GM12872 (cell line): ENCODE measurements at regions not wholly inside any gene's neighbourhood (a gene's known extent, or its start where the extent isn't known, plus 50 kb on each side); places are given as distances from the start of the nearest gene placed in this dataset.

Experiments
- TF ChIP-seq, protein P1 (sequence below): IDR thresholded peaks from 3 replicates; pipeline ENCODE4 v1.5.1; 2011; ENCODE audit warnings: low read depth, mild to moderate bottlenecking, low read length, moderate library complexity; ENCODE audit not compliant: insufficient read depth

DNA sequence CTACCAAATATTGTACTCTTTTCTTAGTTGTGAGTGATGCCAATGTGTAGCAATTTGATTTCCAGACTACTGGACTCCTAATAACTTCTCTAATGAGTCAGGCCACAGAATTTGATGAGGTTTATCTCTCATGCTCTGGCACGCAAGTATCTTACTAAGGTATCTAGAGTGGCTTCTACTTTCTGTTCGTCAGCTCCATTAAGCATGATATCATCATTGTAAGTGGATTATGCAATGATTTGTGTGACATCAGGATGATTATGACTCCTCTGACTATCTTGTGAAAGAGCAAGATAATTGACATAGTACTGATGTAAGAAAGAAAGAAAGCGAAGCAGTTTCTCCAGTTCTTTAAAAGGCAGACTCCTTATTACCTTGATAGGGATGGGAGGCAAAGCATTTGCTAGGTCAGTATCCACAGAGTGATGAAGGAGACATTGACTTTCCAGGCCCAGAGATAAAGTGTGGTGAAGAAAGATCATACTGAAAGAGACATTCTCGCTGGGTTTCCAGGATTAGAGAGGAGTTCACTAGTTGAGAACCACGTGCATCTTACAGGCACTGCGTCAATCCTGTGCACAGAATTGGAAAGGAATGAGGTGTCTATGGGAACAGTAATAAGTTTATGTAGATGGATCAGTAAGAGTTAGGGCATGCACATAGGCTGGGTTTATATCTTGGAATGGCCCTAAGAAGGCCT, 161.9 kb upstream of the STK26 start:
- TF ChIP-seq, protein P1, sequence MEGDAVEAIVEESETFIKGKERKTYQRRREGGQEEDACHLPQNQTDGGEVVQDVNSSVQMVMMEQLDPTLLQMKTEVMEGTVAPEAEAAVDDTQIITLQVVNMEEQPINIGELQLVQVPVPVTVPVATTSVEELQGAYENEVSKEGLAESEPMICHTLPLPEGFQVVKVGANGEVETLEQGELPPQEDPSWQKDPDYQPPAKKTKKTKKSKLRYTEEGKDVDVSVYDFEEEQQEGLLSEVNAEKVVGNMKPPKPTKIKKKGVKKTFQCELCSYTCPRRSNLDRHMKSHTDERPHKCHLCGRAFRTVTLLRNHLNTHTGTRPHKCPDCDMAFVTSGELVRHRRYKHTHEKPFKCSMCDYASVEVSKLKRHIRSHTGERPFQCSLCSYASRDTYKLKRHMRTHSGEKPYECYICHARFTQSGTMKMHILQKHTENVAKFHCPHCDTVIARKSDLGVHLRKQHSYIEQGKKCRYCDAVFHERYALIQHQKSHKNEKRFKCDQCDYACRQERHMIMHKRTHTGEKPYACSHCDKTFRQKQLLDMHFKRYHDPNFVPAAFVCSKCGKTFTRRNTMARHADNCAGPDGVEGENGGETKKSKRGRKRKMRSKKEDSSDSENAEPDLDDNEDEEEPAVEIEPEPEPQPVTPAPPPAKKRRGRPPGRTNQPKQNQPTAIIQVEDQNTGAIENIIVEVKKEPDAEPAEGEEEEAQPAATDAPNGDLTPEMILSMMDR = no peak

DNA sequence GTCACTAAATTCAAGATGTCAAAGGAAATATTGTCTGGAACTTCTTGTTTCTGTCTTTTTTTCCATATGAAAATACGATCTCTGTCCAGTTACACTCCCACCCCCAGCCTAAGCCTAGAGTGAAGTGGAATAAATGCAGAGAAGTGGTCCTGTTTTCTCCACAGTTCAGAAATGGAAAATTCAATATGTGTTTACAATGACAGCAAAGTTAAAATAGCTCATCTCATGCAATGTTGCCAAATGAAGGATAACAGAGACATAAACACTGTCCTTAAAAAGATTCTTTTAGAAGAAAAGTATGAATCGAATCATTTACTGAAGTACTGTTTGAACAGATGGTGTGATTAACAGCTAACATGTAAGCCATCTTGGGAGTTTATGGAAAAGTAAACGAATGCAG, 160.8 kb upstream of the STK26 start:
- TF ChIP-seq, protein P1 = no peak

DNA sequence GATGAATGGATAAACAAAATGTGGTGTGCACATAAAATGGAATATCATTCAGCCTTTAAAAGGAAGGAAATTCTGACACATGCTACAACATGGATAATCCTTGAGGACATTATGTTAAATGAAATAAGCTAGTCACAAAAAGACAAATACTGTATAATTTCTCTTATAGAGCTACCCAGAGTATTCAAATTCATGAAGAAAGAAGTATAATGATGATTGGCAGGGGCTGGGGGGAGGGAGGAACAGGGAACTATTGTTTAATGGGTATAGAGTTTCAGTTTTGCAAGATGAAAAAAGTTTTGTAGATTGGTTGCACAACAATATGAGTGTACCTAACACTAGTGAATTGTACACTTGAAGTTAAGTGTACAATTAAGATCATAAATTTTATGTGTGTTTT, 153.9 kb upstream of the STK26 start:
- TF ChIP-seq, protein P1 = no peak

DNA sequence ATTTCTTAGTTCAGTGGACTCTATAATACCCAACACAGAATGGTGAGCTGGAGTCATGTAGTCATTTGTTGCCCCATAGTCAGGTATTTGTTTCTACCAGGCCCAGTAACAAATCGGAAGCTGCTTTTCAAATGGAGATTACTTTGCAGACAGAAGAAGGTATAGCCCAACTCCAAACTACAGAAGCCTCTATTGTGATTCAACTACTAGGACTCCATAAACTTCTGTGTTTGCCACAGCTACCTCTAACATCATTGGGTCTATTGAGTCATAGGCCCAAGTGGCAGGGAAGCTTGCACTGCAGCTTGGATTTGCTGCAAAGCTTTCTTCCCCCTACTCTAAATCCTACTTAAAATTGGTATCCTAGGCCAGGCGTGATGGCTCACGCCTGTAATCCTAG, 148.8 kb upstream of the STK26 start:
- TF ChIP-seq, protein P1 = no peak

DNA sequence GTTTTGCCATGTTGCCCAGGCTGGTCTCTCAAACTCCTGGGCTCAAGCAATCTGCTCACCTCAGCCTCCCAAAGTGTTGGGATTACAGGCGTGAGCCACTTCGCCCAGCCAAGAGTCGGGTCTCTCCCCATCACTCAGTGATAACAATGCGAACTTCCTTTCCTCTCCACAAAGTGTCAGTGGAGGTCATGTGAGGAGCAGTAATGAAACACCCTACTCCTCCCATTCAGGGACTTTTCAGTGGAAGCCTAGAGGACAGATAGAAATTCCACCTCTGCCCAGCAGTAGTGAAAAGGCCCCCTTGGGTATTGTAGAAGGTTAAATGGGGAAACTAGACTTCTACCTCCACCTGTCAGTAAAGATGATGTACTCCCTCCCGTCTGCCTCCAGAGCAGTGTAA, 141.9 kb upstream of the STK26 start:
- TF ChIP-seq, protein P1 = no peak

DNA sequence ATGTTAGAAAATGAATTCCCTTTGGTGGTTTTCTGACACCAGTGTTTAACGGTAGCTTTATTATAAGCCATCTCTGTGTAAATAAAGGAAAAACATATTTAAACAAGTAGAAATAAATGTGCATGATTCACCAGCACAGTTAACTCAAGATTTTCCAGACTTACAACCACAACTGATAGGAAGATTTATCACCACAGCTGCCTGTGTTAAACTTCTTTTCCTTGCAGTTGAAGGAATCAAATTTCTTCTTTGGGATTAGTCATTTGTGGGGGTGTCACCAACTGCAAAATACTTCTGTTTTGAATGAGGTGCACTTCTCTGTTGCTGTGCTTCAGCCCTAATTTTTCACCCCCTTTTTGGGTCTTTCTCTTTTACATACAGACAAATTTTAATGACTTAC, 128.1 kb upstream of the STK26 start:
- TF ChIP-seq, protein P1 = no peak

DNA sequence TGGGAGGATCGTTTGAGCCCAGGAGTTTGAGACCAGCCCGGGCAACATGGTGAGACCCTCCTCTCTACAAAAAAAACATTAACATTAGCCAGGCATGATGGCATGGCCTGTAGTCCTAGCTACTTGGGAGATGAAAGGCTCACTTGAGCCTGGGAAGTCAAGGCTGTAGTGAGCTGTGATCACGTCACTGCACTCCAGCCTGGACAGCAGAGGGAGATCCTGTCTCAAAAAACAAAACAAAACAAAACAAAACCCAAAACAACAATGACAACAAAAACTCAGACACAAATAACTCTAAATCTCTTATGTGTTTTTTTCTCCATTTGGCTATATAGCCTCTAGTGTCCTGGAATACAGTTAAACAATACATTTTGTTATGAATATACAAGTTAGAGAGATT, 127.3 kb upstream of the STK26 start:
- TF ChIP-seq, protein P1 = no peak
